ENCODE measurements at regions not wholly inside any gene's neighbourhood (a gene's known extent, or its start where the extent isn't known, plus 50 kb on each side); places are given as distances from the start of the nearest gene placed in this dataset.
"Not testable (repeated sequence)": the region's sequence is repeated elsewhere in the genome, so short reads cannot be mapped to it uniquely, and the experiment has no call there.

GRCh38 chr9:75456698-75457097 is 368.4 kb downstream of the OSTF1 start:
- TF ChIP-seq CTCF (IDR thresholded peaks at IDR 0.05; ENCODE audit: control insufficient read depth, insufficient read depth, low read depth, low read length, missing control alignments): no peak
- DNase-seq (ENCODE audit: low read depth): no peak
- no peak overlapping the region for H3K4me3 ChIP-seq (ENCODE audit: control insufficient read depth, low read depth, low read length)

GRCh38 chr9:75457474-75458011 is 369.2 kb downstream of the OSTF1 start:
- TF ChIP-seq CTCF (IDR thresholded peaks at IDR 0.05; ENCODE audit: control insufficient read depth, insufficient read depth, low read depth, low read length, missing control alignments): no peak
- H3K4me3 ChIP-seq (ENCODE audit: control insufficient read depth, low read depth, low read length): no peak overlapping the region
- DNase-seq (ENCODE audit: low read depth): no peak

GRCh38 chr9:75459311-75459710 is 371.0 kb downstream of the OSTF1 start:
- not testable (repeated sequence) for DNase-seq (ENCODE audit: low read depth); H3K4me3 ChIP-seq (ENCODE audit: control insufficient read depth, low read depth, low read length)

GRCh38 chr9:75461183-75461582 is 372.9 kb downstream of the OSTF1 start:
- TF ChIP-seq CTCF (IDR thresholded peaks at IDR 0.05; ENCODE audit: control insufficient read depth, insufficient read depth, low read depth, low read length, missing control alignments): no peak
- H3K4me3 ChIP-seq (ENCODE audit: control insufficient read depth, low read depth, low read length): no peak overlapping the region
- DNase-seq (ENCODE audit: low read depth): no peak

DNA sequence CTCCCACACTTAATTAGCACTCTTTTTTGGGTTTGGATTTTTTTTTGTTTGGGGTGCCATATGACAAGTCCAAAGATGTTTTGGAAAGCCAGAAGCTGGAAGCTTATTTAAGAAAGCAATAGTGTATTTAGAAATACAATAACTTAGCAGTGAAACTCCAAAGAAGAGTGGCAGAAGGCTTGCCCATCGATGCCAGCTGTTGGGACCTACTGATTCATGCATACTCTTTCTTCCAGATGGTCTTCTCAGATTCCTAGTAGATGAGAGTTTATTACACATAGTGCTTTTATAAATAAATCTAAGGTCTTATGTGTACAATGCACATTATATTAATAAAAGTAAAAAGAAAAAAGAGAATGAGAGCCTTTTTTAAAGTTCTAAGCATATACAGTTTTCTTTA is 374.6 kb downstream of the OSTF1 start:
- no peak for DNase-seq (ENCODE audit: low read depth)
- TF ChIP-seq CTCF (IDR thresholded peaks at IDR 0.05; ENCODE audit: control insufficient read depth, insufficient read depth, low read depth, low read length, missing control alignments): no peak

DNA sequence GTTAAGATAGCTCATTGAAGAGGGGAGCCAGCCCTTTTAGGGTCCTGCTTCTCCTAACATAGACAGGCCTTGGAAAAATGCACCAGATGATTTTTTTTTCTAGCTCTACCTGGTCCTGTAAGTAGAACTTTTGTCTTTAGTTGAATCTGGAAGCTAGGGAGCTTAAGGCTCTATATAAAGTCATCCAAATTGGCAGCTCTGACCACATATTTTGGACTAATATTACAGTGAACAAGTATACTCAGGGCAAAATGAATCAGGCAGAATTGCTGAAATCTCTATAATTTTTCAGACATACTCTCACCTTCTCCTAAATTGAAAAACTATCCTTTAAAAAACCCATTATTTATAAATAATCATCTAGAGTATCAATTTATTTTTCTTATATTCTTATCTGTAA is 375.6 kb downstream of the OSTF1 start:
- no peak for TF ChIP-seq CTCF (IDR thresholded peaks at IDR 0.05; ENCODE audit: control insufficient read depth, insufficient read depth, low read depth, low read length, missing control alignments)
- no peak overlapping the region for H3K4me3 ChIP-seq (ENCODE audit: control insufficient read depth, low read depth, low read length)
- no peak for DNase-seq (ENCODE audit: low read depth)

More for the DNA sequence above, 374.6 kb downstream of the OSTF1 start:
- no peak overlapping the region for H3K4me3 ChIP-seq (ENCODE audit: control insufficient read depth, low read depth, low read length)

DNA sequence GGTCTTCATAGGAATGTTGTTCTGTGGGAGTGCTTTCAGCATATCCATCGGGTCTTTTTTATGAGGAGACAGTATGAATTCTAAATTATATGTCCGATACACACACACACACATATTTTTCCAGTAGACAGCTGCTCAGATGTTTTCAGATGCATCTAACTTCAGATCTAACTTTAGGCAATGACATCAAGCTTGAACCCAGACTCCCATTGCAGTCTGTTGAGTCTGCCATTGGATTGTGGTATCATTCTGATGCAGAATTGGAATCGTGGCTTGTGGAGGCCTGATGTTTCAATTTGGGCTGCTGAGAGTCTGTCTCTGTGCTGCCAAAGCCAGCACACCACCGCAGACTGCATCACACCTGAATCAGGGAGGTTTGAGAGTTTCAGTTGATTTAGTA is 376.4 kb downstream of the OSTF1 start:
- DNase-seq (ENCODE audit: low read depth): no peak
- no peak for TF ChIP-seq CTCF (IDR thresholded peaks at IDR 0.05; ENCODE audit: control insufficient read depth, insufficient read depth, low read depth, low read length, missing control alignments)
- H3K4me3 ChIP-seq (ENCODE audit: control insufficient read depth, low read depth, low read length): no peak overlapping the region
